Colonic mucosa (tissue), 4 donors: ENCODE measurements at regions not wholly inside any gene's neighbourhood (a gene's known extent, or its start where the extent isn't known, plus 50 kb on each side); places are given as distances from the start of the nearest gene placed in this dataset.

Experiments used
- DNase-seq: peaks from one replicate; pipeline ENCODE4 v3.0.0-alpha.2; 2020
- H3K27ac ChIP-seq: fragments of 200-600 bp; one replicate; pipeline ENCODE4 v1.8.0; 2021
- H3K27me3 ChIP-seq: fragments of 200-600 bp; one replicate; pipeline ENCODE4 v1.8.0; 2021
- H3K36me3 ChIP-seq: fragments of 200-600 bp; one replicate; pipeline ENCODE4 v1.8.0; 2021
- H3K4me1 ChIP-seq: fragments of 200-600 bp; one replicate; pipeline ENCODE4 v1.8.0; 2021; ENCODE audit warnings: mild to moderate bottlenecking
- H3K4me3 ChIP-seq: fragments of 200-600 bp; one replicate; pipeline ENCODE4 v1.8.0; 2021
- H3K9ac ChIP-seq, 2 donors: one replicate each; pipeline ENCODE4 v1.7.0; 2013; ENCODE audit warnings: control low read depth in 2 of 2, low read depth in 2 of 2, low read length in 2 of 2
- H3K9me3 ChIP-seq: fragments of 200-600 bp; one replicate; pipeline ENCODE4 v1.8.0; 2021
- CTCF ChIP-seq: fragments of 200-600 bp; IDR thresholded peaks from one replicate; pipeline ENCODE4 v1.8.0; 2022; ENCODE audit warnings: antibody characterized with exemption, mild to moderate bottlenecking
- intact Hi-C: fragments of 100-400 bp; cut with DNase I; formaldehyde crosslinking; loops from one replicate; pipeline ENCODE4 v1.14.1; 2022
- donor health status: healthy.
- donor health status: DM: no; HTN: no; CAD: no.
- donor health status: DM: no; HTN: no; CAD: no.

DNA sequence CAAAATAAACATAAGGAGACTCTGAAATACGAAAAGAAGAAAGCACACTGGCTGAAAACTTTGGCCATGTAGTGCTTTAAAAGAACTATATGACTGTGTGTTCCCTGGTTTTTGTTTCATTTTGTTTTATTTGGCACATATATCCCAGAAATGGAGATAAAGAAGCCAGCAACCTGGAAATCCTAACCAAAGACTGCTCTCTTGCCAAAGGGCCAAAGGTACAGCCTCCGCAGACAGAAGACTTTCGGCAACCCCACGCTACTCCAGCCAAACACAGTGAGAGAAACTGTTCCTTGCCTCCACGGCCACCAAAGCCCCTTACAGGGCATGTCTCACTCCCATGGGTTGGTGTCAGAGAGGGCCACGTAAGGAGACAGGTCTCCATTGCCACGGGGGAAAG, 381.2 kb upstream of the NETO1 start:
- intact Hi-C loops, result no loop called here
- Histone ChIP-seq H3K4me1 (no peaks in the 10 kb centered on the region), H3K27me3 (no peaks in the 10 kb centered on the region), H3K4me3 (no peak overlapping the region), H3K27ac (no peak overlapping the region), H3K9me3 (no peaks in the 10 kb centered on the region), H3K36me3 (no peaks in the 10 kb centered on the region), H3K9ac (no peak overlapping the region)
- DNase-seq, result no peak
- TF ChIP-seq CTCF, result no peak

DNA sequence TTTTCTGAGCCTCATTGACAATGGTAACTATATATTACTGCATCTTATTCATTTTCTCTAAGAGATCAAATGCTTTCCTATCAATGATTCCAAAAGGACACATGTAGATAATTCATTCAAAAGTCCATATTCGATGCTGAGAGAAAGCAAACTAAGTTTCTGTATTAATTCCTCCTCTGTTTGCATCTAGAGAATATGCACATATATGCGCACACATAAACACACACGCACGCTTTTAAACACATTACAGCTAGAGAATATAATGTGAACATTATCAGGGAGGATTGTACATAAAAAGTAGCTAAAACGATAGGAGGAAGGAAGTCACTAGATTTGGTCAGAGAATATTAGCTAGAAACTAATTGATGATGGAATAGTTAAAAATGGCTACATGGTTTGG, 379.0 kb upstream of the NETO1 start:
- no peak overlapping the region for H3K27ac ChIP-seq
- TF ChIP-seq CTCF, result no peak
- H3K36me3 ChIP-seq, result no peaks in the 10 kb centered on the region
- H3K9me3 ChIP-seq, result no peaks in the 10 kb centered on the region
- no peaks in the 10 kb centered on the region for H3K4me1 ChIP-seq
- H3K27me3 ChIP-seq, result no peaks in the 10 kb centered on the region
- no peak for DNase-seq
- no peak overlapping the region for H3K4me3 ChIP-seq
- H3K9ac ChIP-seq, result no peak overlapping the region
- intact Hi-C loops, result no loop called here

GRCh38 chr18:73245345-73245744, 377.6 kb upstream of the NETO1 start:
- no peak for DNase-seq
- TF ChIP-seq CTCF, result no peak
- H3K27ac ChIP-seq, result no peak overlapping the region
- H3K27me3 ChIP-seq, result no peaks in the 10 kb centered on the region
- H3K9me3 ChIP-seq, result no peaks in the 10 kb centered on the region
- H3K4me1 ChIP-seq, result no peaks in the 10 kb centered on the region
- H3K9ac ChIP-seq, result no peak overlapping the region
- H3K4me3 ChIP-seq, result no peak overlapping the region
- H3K36me3 ChIP-seq, result no peaks in the 10 kb centered on the region
- intact Hi-C loops, result no loop called here

DNA sequence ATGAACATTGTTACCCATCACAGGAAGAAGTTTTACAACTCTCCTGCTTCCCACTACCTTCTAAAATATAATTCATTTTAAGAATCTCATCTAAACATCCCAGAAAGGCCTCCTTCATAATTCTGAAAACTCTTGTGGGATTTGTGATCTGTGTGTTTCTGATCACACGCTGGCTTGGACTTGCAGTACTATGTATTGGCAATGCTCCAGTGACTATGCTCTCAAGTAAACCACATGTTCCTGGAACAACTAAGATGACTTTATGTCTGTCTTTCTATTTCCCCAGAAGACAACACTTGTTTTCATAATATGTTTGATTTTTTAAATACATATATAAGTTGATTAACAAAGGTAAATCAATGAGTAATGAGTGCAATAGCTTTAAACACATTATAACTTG, 376.6 kb upstream of the NETO1 start:
- no peak for TF ChIP-seq CTCF
- H3K27me3 ChIP-seq, result no peaks in the 10 kb centered on the region
- H3K9me3 ChIP-seq, result no peaks in the 10 kb centered on the region
- intact Hi-C loops, result no loop called here
- no peak for DNase-seq
- H3K27ac ChIP-seq, result no peak overlapping the region
- H3K4me3 ChIP-seq, result no peak overlapping the region
- no peaks in the 10 kb centered on the region for H3K4me1 ChIP-seq
- no peak overlapping the region for H3K9ac ChIP-seq
- no peaks in the 10 kb centered on the region for H3K36me3 ChIP-seq

- intact Hi-C loops, result no loop called here
- Histone ChIP-seq H3K9me3 (no peaks in the 10 kb centered on the region), H3K4me3 (no peak overlapping the region), H3K9ac (no peak overlapping the region), H3K27ac (no peak overlapping the region), H3K4me1 (no peaks in the 10 kb centered on the region), H3K27me3 (no peaks in the 10 kb centered on the region), H3K36me3 (no peaks in the 10 kb centered on the region)
- TF ChIP-seq CTCF, result no peak
- no peak for DNase-seq
Observed at GRCh38 chr18:73240899-73241298, 373.1 kb upstream of the NETO1 start.

DNA sequence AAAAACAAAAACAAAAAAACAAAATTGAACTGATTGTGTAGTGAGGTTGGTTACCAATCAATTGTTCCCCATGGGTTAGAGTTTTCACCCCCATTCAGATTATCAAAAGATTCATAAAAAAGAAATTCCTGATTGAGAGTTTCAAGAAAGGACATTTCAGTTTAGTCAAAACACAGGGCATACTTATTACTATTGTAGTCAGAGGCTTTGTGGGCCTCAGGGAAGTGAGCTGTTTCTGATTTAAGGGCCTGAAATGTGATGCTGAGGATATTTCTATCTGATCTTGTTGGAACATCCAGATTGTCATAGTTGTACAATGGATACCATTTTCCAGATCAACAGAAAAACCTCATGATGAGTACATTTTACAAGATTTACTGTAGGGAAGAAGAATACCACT, 368.1 kb upstream of the NETO1 start:
- Histone ChIP-seq H3K4me1 (no peaks in the 10 kb centered on the region), H3K27ac (no peak overlapping the region), H3K9ac (no peak overlapping the region), H3K4me3 (no peak overlapping the region), H3K36me3 (no peaks in the 10 kb centered on the region), H3K9me3 (no peaks in the 10 kb centered on the region), H3K27me3 (no peaks in the 10 kb centered on the region)
- intact Hi-C loops, result no loop called here
- no peak for TF ChIP-seq CTCF
- no peak for DNase-seq
